ENCODE measurements at regions not wholly inside any gene's neighbourhood (a gene's known extent, or its start where the extent isn't known, plus 50 kb on each side); places are given as distances from the start of the nearest gene placed in this dataset.

DNA sequence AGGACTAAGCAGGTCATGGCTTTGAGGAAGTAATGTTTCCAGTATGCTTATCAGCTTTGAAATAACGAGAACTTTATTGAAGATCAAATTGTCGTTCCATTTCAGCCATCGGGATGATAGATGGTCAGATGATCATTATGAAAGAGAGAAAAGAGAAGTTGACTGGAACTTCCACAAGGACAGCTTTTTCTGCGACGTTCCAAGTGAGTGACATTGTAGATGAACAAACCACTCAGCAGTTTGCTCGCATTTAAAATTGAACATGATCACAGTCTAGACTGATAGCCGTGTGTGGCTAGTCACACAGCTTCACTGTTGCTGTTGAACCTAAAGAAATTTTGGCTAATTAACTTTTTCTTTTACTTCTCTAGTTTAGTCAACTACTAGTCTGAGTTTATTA lies 151.1 kb downstream of the TLR5 start:
- no peak overlapping the region for H3K27ac ChIP-seq
- POLR2A ChIA-PET (ENCODE audit: low non-redundant PET), result no interaction called here
- no peak for DNase-seq (ENCODE audit: low spot score)
- CTCF ChIA-PET, result interaction anchor here (1.1 kb wide), 1 partner anchor 89 kb away, joined by 3 read pairs; no protein-coding TSS in a partner anchor
- TF ChIP-seq, protein P1, sequence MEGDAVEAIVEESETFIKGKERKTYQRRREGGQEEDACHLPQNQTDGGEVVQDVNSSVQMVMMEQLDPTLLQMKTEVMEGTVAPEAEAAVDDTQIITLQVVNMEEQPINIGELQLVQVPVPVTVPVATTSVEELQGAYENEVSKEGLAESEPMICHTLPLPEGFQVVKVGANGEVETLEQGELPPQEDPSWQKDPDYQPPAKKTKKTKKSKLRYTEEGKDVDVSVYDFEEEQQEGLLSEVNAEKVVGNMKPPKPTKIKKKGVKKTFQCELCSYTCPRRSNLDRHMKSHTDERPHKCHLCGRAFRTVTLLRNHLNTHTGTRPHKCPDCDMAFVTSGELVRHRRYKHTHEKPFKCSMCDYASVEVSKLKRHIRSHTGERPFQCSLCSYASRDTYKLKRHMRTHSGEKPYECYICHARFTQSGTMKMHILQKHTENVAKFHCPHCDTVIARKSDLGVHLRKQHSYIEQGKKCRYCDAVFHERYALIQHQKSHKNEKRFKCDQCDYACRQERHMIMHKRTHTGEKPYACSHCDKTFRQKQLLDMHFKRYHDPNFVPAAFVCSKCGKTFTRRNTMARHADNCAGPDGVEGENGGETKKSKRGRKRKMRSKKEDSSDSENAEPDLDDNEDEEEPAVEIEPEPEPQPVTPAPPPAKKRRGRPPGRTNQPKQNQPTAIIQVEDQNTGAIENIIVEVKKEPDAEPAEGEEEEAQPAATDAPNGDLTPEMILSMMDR (conservative IDR thresholded peaks at IDR 0.05; ENCODE audit: low read depth), result no peak

- peak; percentile 43 for DNase-seq (ENCODE audit: low spot score)
- CTCF ChIA-PET, result no interaction called here
- POLR2A ChIA-PET (ENCODE audit: low non-redundant PET), result no interaction called here
- TF ChIP-seq, protein P1 (conservative IDR thresholded peaks at IDR 0.05; ENCODE audit: low read depth), result no peak
- H3K27ac ChIP-seq, result no peak overlapping the region
Observed at GRCh38 chr1:222994511-222995235, 148.4 kb downstream of the TLR5 start.

DNA sequence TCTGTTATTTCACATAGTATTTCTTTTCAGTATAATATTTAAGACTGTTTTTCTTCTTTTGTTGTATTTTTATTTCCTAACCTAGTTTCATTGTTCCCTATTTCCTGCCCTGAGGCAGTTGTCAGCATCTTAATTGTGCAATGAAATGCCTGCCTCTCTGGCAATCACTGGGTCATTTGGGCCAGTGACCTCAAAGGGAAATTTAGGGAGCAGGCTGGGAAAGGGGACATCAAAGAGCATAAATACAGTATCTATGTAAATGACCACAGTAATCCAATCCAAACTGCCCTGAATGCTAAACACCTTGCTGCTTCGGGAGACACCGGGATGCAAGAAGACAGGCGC lies 147.8 kb downstream of the TLR5 start:
- TF ChIP-seq, protein P1 (conservative IDR thresholded peaks at IDR 0.05; ENCODE audit: low read depth), result no peak
- CTCF ChIA-PET, result no interaction called here
- POLR2A ChIA-PET (ENCODE audit: low non-redundant PET), result no interaction called here
- no peak for DNase-seq (ENCODE audit: low spot score)
- no peak overlapping the region for H3K27ac ChIP-seq

DNA sequence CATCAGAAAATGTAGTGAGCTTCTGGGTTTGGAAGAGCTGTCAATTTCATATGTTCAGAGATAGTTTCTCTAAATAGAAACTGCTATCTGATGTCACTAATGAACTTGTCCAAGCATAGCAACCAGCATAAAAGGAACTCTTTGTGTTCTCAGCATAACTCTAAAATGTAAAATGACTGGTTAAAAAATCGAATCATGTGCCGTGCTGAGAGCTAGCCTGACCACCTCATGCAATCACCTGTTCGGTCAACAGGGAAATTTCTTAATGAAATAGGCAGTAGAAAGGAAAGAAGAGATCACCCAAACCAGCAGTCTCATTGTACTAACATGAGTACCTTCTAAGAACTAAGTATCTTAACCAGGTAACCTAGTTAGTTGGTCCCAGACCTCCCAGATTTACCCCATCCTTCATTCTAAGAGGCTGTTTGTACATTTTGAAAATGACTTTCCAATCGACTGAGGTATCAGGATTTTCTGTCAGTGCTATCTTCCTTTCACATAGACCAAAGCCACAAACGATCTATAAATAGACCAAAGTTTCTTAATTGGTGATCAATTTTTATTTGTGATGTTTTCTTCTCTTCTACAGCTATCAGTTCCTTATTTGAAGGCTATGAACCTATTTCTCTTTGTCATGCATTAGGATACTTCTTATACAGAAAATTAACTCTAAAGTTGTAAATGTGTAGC lies 147.3 kb downstream of the TLR5 start:
- H3K27ac ChIP-seq, result no peak overlapping the region
- POLR2A ChIA-PET (ENCODE audit: low non-redundant PET), result no interaction called here
- CTCF ChIA-PET, result no interaction called here
- TF ChIP-seq, protein P1 (conservative IDR thresholded peaks at IDR 0.05; ENCODE audit: low read depth), result no peak
- no peak for DNase-seq (ENCODE audit: low spot score)

DNA sequence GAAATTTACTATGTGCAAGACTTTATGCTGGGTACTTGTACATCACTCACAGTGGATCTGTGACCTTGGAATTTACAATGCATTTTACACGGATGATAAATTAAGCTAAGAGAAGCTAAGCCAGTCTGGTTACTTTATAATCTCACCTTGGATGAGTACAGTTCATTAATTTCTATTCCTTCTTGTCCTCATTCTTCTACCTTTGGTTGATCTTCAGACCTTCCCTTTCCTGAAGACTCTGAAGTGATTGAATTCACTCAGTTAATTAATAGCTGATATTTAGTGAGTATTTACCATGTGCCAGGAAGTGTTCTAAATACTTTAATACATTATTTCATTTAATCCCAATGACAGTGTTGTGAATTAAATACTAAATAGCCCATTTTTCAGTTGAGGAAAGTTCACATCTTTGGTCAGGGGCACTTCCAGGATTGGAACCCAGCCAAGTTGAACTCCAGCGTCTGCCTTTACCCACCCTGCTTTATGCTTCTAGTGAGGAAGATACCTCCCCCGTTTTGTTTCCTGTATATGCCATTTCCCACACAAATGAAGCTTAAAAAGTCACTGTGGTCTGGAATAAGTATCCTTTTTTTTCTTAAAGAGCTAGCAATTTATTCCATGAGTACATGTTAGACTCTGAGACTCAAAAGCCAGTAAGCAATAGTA lies 146.6 kb downstream of the TLR5 start:
- ChIA-PET CTCF (no interaction called here), POLR2A (ENCODE audit: low non-redundant PET) (no interaction called here)
- TF ChIP-seq, protein P1 (conservative IDR thresholded peaks at IDR 0.05; ENCODE audit: low read depth), result no peak
- no peak for DNase-seq (ENCODE audit: low spot score)
- no peak overlapping the region for H3K27ac ChIP-seq

DNA sequence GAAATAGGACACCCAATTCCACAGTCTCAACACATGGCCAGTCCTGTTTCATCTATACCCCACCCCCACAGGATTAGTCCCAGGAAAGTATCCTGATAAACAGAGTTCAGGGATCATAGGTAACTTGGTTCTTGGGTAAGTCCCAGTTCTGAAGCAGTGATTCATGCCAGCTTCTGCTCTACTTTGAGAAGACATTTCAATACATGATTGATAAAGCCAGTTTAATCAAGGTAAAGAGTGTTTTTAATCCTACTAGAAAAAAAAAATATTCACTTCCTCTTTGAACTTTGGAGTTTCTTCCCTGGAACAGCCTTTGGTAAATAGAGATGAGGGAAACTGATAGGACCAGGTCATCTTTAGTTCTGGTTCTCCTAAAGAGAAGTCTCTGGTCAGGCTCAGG lies 142.4 kb downstream of the TLR5 start:
- CTCF ChIA-PET, result interaction anchor here (0.6 kb wide), 1 partner anchor 87 kb away, joined by 4 read pairs; no protein-coding TSS in a partner anchor
- TF ChIP-seq, protein P1 (conservative IDR thresholded peaks at IDR 0.05; ENCODE audit: low read depth), result no peak
- no peak overlapping the region for H3K27ac ChIP-seq
- DNase-seq (ENCODE audit: low spot score), result no peak
- POLR2A ChIA-PET (ENCODE audit: low non-redundant PET), result no interaction called here
